Lower leg skin (tissue), 3 donors: ENCODE measurements at regions not wholly inside any gene's neighbourhood (a gene's known extent, or its start where the extent isn't known, plus 50 kb on each side); places are given as distances from the start of the nearest gene placed in this dataset.

ENCODE experiments used
- POLR2A ChIP-seq, 2 donors: fragments of 450-650 bp; IDR thresholded peaks; one replicate each; pipeline ENCODE4 v1.6.1; 2016 to 2017; ENCODE audit warnings: antibody characterized with exemption in 2 of 2, mild to moderate bottlenecking in 1 of 2, moderate library complexity in 1 of 2
- TF ChIP-seq, protein P1 (sequence below), 3 donors: fragments of 450-650 bp; IDR thresholded peaks; one replicate each; pipeline ENCODE4 v1.5.1; 2016; ENCODE audit warnings: antibody characterized with exemption in 3 of 3, mild to moderate bottlenecking in 3 of 3, moderate library complexity in 2 of 3

- TF ChIP-seq, protein P1, sequence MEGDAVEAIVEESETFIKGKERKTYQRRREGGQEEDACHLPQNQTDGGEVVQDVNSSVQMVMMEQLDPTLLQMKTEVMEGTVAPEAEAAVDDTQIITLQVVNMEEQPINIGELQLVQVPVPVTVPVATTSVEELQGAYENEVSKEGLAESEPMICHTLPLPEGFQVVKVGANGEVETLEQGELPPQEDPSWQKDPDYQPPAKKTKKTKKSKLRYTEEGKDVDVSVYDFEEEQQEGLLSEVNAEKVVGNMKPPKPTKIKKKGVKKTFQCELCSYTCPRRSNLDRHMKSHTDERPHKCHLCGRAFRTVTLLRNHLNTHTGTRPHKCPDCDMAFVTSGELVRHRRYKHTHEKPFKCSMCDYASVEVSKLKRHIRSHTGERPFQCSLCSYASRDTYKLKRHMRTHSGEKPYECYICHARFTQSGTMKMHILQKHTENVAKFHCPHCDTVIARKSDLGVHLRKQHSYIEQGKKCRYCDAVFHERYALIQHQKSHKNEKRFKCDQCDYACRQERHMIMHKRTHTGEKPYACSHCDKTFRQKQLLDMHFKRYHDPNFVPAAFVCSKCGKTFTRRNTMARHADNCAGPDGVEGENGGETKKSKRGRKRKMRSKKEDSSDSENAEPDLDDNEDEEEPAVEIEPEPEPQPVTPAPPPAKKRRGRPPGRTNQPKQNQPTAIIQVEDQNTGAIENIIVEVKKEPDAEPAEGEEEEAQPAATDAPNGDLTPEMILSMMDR (IDR thresholded peaks at IDR 0.05): no peak
- no peak for TF ChIP-seq POLR2A (IDR thresholded peaks at IDR 0.05)
These were observed 66.0 kb downstream of the OLIG1 start for GRCh38 chr21:33135925-33136324.
